OCI-LY7 (cell line): ENCODE measurements at regions not wholly inside any gene's neighbourhood (a gene's known extent, or its start where the extent isn't known, plus 50 kb on each side); places are given as distances from the start of the nearest gene placed in this dataset.

Experiments
- CTCF ChIP-seq: fragments of 200-600 bp; sonication (generic); conservative IDR thresholded peaks from 2 replicates; pipeline ENCODE4 v1.5.1; 2014; ENCODE audit warnings: mild to moderate bottlenecking, antibody characterized with exemption, low read length, moderate library complexity, mixed read lengths
- EZH2phosphoT487 ChIP-seq: fragments of 200-600 bp; sonication (generic); IDR thresholded peaks from 2 replicates; pipeline ENCODE4 v1.6.1; 2018; ENCODE audit warnings: low read depth, borderline replicate concordance, mild to moderate bottlenecking, mixed run types, antibody characterized with exemption, low read length, moderate library complexity, mixed read lengths

DNA sequence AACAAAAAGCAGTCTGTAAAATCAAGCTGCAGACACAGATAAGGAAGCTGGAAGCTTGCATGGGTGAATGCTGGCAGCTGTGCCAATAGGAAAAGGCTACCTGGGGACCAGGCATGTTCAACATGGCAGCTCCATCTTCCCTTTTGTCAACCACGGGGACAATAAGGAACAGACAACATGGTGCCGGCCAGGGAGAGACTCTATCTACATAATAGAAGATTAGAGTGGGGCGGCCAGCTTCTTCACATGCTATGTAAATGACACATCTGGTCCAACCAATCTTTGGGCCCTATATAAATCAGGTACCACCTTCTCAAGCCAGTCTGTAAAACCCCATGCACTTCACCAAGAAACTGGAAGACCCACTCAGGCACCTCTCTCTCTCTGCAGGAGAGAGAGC is 157.6 kb downstream of the SUDS3 start:
- TF ChIP-seq CTCF (no peak), EZH2phosphoT487 (no peak)
